ENCODE measurements at regions not wholly inside any gene's neighbourhood (a gene's known extent, or its start where the extent isn't known, plus 50 kb on each side); places are given as distances from the start of the nearest gene placed in this dataset.

DNA sequence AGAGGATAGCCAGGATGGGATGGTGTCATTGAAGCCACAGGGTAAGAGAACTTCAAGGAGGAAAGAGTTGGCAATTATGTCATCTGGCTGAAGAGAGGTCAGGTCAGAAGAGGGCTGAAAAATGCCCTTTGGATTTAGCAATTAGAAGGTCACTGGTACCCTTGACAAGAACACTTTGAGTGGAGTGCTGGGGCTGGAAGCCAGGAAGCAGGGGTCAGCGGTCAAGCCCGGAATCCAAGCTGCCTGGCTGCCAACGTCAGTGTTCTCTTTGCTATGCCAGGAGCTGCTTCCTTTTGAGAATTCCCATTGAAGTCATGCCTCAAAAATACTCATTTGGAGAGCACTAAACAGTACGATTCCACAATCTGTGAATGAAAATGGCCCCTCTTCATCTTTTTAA is 386.5 kb downstream of the SHQ1 start:
- TF ChIP-seq, protein P1, sequence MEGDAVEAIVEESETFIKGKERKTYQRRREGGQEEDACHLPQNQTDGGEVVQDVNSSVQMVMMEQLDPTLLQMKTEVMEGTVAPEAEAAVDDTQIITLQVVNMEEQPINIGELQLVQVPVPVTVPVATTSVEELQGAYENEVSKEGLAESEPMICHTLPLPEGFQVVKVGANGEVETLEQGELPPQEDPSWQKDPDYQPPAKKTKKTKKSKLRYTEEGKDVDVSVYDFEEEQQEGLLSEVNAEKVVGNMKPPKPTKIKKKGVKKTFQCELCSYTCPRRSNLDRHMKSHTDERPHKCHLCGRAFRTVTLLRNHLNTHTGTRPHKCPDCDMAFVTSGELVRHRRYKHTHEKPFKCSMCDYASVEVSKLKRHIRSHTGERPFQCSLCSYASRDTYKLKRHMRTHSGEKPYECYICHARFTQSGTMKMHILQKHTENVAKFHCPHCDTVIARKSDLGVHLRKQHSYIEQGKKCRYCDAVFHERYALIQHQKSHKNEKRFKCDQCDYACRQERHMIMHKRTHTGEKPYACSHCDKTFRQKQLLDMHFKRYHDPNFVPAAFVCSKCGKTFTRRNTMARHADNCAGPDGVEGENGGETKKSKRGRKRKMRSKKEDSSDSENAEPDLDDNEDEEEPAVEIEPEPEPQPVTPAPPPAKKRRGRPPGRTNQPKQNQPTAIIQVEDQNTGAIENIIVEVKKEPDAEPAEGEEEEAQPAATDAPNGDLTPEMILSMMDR (IDR thresholded peaks at IDR 0.05), result no peak
- no peak for TF ChIP-seq EZH2phosphoT487 (IDR thresholded peaks at IDR 0.05)
